ENCODE measurements at regions not wholly inside any gene's neighbourhood (a gene's known extent, or its start where the extent isn't known, plus 50 kb on each side); places are given as distances from the start of the nearest gene placed in this dataset.
"Not testable (repeated sequence)": the region's sequence is repeated elsewhere in the genome, so short reads cannot be mapped to it uniquely, and the experiment has no call there.

GRCh38 chr6:144690666-144691065 is 405.5 kb downstream of the UTRN start:
- DNase-seq = no peak

GRCh38 chr6:144692050-144692449 is 406.9 kb downstream of the UTRN start:
- not testable (repeated sequence) for DNase-seq

GRCh38 chr6:144695858-144696533 is 410.9 kb downstream of the UTRN start:
- DNase-seq = no peak

DNA sequence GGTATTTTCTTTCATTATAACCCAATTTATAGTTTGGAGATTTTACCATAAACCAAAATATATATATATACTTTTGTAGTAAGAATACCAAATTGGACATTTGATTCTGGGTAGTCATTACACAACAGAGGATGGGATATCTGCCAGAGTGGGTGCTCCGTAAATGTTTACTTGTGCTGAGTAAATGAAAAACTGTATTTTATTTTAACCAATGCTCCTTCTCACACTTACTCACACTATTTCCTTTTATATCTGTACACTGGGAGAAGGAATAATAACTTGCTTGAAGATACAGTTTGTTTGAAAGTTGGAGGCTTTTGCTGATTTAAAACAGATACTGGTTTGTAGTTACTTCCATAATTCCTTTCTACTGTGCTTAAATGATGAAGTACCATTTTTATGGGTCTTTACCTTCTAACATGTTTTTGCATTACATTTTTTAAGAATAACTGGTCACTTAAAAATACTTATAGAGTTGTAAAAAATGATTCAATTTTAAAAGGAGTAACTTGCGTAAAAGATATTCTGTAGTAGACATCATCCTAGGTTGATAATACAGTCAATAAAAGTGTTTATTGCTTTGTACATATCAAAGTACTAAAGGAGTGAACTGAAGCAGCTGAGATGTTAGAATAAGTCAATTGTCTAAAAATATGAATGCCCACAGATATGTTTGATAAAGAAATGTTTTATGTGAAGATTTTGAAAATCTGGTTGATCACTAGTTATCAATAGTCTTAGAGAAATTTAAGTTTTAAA is 411.7 kb downstream of the UTRN start:
- DNase-seq = no peak

DNA sequence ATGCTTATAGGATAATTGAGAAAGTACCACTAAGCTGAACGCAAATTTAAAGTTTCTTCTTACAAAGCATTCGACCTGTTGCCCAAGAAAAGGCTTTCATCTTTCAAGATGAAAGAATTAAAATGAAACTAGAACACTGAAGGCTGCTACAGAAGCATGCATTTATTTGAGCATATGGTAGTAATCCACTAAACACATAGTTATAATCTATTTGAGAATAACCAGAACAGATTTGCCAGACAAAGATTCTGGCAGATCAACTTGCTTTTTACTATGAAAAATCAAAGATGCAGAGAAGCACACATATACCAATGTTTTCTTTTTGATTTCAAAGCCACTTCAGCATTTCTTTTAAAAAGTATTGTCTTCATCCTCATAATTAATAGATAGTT is 412.2 kb downstream of the UTRN start:
- DNase-seq = no peak

DNA sequence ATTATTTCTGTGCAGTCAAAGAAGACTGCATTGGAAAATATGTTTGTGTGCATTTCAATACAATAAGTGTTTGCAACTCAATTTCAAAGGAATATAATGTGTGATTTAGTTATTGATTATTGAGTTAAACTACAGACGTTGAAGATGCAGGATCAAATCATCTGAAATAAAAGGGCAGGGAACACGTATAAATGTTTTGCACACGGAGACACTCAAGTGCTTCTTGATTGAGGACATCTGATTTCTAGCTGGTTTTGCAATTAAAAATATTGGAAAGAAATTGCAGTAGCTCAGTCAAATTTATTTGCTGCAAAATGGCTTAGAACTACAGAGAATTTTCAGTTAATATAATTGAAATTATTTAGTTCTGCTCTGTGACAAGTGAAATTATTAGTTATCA is 412.7 kb downstream of the UTRN start:
- DNase-seq = no peak

DNA sequence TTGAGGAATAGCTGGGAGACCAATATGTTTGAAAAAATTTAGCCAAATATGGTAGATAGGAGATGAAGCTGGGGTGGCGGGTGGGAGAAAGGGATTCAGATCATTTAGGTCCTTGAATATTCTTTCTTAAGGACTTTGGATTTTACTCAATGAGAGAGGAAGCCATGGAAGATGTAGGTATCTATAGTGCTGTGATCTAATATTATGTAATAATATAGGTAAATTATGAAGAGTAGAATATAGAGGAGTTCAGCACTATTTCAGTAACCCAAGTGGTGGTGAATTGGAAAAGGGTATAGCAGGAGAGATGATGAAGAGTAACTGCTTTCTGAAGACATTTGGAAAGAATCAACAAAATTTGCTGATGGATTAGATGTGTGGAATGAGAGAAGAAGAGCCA is 417.6 kb downstream of the UTRN start:
- DNase-seq = no peak

GRCh38 chr6:144710207-144710606 is 425.1 kb downstream of the UTRN start:
- no peak for DNase-seq

DNA sequence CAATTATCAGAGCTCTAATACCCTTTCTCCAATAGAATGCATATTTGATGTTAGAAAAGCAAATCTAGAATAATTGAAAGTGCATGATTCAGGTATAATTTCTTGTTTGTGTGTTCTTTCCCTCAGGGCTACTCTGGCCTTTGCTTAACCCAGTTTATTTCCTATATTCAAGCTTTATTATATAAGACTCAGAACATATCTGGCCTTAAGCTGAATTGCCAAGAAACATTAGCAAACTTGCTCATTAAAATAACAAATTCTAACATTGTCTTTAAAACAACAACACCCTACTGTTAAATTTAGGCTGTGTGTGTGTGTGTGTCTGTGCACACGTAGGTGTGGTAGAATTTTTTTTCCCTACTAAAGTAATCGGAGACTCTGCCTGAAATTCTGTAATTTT is 426.5 kb downstream of the UTRN start:
- DNase-seq = no peak

- DNase-seq = no peak
Measured at GRCh38 chr6:144712541-144712940, 427.4 kb downstream of the UTRN start.

DNA sequence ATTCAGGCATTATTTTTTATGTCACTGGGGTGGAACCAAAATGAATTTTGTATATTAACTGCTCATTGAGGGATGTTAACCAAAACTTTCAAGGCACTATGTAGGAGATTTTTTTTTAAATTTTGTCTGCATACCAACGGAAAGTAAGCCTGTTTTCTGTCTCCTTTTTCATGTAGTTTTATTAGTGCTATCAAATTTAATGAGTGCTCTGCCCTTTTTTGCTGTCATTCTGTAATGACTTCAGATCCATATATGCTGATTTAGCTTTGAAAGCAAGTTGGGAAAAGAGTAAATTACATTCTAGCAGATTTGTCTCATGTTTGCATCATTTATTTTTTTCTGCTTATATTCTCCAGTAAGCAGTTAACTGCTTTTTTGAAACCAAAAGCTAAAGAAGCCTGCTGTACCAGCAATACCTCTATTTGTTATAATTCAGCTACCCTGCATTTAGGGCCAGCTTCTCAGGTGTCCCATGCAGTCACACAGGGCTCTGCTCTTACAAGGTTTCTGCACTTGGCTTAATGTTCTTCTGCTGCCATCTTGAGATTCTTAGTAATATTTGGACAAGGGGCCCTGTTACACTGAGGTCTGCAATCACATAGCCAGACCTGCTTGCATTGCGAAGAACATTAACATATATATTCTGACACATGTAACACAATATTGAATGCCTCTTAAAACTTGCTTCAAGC is 429.0 kb downstream of the UTRN start:
- no peak for DNase-seq

GRCh38 chr6:144715344-144715743 is 430.2 kb downstream of the UTRN start:
- DNase-seq = no peak

DNA sequence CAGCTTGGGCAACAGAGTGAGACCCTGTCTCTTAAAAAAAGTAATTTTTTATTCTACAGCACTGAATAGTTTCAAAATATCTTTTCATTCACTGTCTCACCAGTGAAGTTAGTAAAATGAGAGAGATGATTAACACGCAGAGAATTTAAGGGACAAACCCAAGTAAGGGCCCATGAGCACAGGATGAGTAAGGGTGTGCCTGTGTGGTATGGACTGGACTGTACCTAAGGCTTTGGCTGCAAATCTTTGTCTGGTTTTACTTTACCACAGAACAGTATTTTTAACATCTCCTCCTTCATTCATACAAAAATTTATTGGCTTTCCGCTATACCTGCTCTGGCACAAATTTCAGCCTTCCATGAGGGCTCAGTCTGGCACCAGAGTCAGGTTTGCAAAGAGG is 433.3 kb downstream of the UTRN start:
- no peak for DNase-seq

GRCh38 chr6:144721232-144721631 is 436.1 kb downstream of the UTRN start:
- DNase-seq = no peak

DNA sequence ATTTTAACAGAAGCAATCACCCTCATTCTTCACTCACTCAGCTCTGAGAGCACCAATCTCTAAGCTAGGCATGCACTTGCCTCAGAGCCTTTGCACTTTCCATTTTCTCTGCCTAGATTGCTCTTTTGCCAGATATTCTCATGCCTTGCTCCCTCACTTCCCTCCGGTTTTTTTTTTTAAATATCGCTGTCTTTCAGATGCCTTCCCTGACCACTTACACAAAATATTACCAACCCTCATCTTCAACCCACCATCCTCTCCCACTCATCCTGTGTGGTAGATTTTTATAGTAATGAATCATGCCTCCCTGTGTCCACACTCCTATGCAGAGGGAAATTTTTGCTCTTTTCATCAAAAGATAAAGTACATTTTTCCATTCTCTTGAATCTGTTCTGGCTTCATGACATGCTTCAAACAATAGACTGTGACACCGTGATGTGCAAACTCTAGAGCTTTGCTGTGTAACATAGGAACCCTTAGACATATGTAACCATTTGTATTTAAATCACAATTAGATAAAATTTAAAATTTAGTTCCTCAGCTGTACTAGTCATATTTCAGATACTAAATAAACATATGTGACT is 437.1 kb downstream of the UTRN start:
- peak; percentile 48 for DNase-seq

- peak; percentile 87 for DNase-seq
Measured at GRCh38 chr6:144722925-144723324, 437.8 kb downstream of the UTRN start.

DNA sequence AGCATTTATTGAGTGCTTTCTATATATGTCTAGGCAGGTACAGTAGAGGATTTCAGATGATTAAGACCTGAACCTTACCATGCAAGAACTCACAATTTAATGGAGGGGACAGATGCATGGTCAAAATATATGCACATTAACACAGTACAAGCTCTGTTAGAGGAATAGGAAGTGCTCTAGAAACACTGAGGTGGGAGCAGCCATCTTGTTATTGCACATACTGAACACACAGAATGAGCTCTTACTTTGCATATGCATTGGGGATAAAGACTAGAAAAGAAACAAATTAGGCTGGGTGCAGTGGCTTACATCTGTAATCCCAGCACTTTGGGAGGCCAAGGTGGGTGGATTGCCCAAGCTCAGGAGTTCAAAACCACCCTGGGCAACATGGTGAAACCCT is 438.3 kb downstream of the UTRN start:
- DNase-seq = peak; percentile 25

- no peak for DNase-seq
Measured at GRCh38 chr6:144724818-144725217, 439.7 kb downstream of the UTRN start.

- DNase-seq = no peak
Measured at GRCh38 chr6:144725736-144726522, 440.8 kb downstream of the UTRN start.

- DNase-seq = no peak
Measured at GRCh38 chr6:144728804-144729203, 443.7 kb downstream of the UTRN start.

DNA sequence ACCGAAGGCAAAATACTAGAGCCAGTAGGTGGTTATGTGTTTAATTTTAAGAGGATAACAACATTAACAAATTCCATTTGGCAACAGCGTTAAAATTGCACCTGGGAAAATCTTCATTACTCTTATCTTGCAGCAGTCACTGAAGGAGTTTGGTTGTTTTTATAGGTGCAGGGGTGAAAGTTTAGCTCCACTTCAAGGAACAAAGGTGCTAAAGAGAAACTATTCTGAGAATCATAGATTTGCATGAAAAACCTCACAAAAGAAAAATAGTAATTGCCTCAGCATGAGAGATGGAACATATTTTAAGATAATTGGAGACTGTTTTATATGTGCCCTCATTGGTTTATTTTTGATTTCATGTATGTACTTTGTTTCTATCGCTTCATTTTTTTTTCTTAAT is 444.4 kb downstream of the UTRN start:
- DNase-seq = no peak

DNA sequence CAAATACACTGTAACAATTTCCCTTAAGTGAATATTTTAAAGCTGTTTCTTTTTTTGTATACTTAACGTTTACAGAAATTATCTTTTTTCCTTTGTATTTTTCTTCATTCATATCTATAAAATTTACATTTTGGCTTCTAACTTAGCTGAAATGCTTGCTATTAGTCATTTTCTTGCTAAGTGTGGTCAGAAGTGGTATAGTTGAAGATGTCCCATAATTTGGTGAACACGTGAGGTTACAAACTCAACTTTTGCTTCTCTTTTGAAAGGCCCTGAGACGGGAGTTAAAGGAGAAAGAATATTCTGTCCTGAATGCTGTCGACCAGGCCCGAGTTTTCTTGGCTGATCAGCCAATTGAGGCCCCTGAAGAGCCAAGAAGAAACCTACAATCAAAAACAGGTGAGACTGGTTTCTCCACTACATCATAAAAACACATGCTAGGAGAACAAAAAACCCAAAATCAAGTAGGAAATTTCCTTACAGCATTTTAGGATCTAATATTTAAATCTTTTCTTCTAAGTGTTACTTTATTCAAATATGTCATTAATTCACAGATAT is 445.0 kb downstream of the UTRN start:
- no peak for DNase-seq

DNA sequence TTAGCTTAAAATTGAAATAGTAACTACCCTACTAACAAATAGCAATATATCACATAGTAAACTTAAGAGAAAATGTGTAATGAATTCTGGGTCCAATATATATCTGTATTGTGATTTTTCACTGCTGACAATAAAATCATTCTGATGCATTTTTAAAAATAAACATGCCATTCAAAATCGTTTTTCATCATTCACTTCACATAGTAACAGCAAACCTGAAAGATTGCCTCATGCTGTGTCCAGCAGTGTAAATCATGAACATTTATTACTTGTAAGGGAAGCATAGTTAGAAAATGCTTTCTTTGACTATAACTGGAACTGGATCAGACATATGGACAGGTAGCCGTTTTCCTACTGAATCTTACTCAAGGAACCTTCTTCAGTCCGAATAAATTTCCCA is 446.1 kb downstream of the UTRN start:
- DNase-seq = no peak

Measured in inflammatory macrophage treated with lipopolysaccharide for 4 hours (primary cell).